ENCODE measurements at regions not wholly inside any gene's neighbourhood (a gene's known extent, or its start where the extent isn't known, plus 50 kb on each side); places are given as distances from the start of the nearest gene placed in this dataset.

DNA sequence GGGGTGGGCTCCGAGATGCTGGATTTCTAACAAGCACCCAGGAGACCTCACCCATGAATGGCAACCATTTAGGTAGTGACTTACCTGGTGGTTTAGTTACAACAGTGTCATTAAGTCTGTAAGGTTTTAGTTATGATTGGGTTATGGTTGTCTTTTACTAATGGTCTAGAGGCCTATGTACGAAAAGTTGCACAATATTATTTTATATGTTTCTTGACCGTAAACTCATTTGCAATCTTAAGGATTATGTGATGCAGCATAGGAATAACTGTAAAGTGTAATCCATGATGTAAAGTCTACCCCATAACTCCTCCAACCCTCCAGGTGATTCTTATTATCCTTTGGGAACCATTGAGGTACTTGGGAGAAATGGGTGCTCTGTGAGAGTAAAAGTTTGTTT lies 155.4 kb upstream of the ZEB2 start:
- no peak for DNase-seq (ENCODE audit: low read depth in 2 of 2)

DNA sequence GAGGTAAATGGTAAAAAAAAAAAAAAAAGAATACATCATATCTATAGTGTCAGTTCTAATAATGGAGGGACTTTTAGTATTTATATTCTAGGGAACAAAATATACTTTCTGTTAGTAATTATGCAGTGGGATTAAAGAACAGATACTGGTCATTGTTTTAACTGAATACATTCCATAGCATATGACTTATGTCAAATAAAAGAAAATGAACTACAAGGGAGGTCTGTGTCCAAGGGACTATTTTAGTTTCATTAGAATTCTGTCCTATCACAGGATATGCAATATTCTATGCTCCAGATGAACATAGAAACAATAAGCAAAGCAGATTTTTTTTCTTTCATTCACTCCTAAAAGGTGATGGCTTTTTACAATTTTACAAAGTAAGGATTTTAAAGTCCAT lies 154.2 kb upstream of the ZEB2 start:
- DNase-seq (ENCODE audit: low read depth in 2 of 2) = no peak

DNA sequence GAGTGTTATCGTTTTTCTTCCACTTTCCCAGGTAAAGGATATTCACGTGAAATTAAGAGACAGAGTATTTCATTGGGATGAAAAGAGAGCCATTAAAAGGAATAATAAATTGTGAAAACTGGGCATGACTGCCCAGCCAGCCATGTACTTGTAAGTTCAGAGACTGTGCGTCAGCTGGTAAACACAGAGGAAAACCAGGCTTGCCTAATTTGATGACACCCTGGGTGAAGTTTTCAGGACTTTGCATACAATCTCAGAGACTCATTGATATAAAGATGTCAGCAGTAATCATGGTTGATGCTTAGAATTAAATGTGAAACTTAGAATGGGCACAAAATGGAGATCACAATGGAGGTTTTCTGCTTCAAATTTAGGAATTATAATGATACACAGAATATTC lies 153.5 kb upstream of the ZEB2 start:
- DNase-seq (ENCODE audit: low read depth in 2 of 2) = no peak

DNA sequence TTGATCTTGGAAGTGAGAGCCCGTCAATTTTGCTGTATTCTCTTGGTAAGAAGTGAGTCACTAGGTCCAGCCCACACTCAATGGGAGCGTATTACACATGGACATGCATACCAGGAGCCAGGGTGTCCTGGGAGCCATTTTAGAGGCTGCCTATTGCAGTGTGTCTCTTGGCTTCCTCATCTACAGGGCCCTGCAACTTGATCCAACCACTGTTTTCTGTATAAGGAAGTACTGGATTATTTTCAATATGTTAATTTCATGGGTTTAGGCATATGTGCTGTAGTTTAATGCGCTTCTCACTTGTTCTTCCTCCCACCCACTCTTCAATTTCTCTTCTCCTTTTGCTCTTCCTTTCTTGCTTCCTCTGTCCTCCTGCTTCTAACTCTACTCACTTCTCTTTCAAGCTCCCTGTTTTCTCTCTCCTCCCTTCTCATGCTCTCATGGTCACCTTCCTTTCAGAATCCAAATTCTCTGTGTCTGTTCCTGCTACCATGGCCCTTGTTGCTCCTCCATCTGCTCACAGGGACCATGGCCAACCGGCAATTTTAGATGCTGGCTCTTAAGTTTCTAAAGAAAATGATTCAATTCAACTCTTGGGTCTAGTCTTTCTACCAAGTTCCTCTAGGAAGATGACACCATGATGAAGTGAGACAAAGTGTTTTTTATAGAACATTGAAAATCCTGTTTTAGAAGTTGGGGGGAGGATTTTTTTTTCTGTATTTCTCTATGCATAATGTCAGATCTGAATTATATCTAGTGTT lies 152.0 kb upstream of the ZEB2 start:
- no peak for DNase-seq (ENCODE audit: low read depth in 2 of 2)

DNA sequence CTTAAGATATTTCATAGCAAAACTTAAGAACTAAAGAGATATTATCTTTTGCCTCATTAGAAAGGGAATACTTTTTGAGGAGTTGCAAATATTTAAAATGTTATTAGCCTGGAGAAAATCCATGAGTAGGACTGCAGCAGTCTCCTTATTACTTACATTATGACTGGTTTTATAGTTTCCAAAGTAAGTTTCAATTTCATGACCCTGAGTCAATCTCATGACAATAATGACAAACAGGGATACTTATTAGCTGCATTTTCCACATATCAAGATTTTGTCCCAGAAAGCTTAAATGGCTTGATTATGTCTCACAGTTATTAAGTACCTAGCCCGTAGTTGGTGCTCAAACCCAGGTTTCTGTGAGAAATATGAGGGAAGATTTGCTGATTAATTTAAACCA lies 150.8 kb upstream of the ZEB2 start:
- DNase-seq (ENCODE audit: low read depth in 2 of 2) = no peak

DNA sequence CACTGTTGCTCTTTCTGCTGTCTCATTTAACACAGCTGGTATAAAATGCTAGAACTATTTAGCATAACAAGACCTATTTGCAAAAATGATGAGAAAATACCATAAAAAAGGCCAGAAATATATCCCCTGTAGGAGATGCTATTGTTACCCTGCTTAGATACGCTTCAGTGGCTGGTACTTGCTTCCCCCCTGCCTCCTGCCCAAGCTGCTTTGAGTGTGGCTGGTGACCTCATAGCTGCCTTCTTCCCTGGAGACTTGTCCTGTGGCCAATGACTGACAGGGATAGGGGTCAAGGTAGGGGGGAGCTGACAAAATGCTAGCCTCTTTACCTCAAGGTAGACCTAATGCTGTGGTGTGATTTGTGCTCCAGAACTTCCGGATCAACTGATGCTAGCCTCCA lies 150.2 kb upstream of the ZEB2 start:
- no peak for DNase-seq (ENCODE audit: low read depth in 2 of 2)

DNA sequence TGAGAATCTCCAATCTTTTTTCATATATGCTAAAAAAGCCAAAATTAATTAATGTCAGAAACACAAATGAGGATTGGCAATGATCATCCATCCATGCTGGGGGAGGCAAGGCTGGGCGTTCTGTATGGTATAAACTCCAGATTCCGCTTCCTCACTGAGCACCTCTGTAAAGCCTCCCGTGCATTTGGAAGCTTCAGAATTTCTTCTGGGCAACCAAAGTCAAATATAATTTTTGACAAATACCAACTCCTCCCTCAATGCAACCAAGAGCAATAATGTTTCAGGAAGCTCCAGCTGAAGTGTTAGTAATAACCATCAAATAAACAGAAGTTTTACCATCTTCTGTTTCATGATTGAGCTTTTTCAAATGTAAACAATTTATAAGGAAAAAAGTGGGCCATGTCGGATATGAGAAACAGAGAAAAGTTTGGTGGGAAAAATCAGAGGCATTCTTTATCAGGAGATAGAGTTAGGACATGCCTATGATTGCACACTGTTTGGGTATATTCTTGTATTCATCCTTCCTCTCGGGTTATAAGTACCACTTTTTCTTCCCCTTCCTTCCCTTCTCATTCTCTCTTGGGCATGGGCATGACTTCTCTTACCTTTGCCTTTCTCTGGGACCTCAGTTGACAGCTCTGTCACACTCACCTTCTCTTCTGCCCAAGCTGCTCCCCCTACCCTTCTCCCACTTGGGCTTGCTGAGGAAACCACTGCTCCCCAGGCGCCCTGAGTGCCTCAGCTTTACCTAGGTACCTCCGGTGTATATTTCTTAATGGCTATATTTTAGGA lies 149.5 kb upstream of the ZEB2 start:
- DNase-seq (ENCODE audit: low read depth in 2 of 2) = no peak

DNA sequence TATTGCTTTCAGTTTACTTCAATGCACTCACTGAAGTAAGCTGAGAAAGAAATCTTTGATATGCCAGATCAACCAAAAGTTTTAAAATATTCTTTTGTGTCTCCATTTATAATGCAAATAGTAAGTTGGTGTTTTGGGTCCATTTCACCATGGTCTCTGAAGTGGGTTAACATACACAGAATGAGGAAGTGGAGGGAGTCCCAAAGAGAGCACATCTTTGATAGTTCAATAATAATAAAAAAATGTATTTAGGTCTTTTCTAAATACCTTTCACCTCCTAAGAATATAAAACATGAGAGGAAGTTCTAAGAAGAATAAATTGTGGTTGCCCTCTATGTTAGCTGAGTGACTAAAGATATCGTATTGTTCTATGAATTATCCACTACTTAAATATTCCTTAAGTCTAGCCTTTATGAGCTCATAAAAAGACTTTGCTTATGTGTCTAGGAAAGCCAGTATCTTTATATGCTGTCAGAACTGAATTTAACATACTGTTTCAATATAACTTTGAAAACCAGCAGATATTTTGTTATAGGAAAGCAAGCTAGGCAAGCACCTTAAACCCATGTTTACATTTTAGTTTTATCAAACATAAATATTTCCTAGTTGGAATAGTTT lies 148.7 kb upstream of the ZEB2 start:
- DNase-seq (ENCODE audit: low read depth in 2 of 2) = no peak

DNA sequence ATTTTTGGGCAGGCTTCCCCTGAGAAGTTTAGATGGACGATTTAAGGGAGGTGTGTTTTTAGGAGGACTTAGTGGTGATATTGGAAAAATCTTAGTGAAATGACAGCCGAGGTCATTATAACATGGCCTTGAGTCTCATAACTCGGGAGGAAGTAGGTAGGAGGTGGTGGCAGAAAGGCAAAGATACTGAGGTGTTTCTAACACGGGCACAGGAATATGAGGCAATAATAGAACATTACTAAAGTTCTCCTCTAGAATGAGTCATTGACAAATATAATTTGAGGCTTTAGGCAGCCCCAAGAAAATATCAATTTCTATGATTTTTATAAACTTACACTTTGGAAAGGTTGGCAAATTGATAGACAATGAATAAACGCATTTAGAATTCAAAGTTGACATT lies 146.1 kb upstream of the ZEB2 start:
- DNase-seq (ENCODE audit: low read depth in 2 of 2) = no peak

DNA sequence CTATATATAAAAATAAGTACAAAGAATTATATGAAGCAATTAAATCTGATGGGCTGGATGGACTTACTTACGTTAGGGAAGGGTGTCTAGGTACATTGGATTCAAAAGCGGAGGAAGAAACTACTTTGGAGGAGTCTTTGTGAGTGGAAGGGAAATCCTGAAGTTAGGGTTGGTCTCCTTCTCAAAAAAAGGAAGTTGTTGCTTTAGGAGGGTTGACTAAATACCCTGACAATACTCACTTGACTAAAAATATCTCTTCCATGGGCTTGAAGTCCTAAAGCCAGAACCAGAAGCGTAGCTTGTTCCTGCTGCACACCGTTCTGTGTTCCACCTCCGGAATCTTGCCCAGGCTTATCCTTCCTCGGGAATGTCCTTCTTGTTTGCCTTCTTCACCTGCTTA lies 143.3 kb upstream of the ZEB2 start:
- no peak for DNase-seq (ENCODE audit: low read depth in 2 of 2)

DNA sequence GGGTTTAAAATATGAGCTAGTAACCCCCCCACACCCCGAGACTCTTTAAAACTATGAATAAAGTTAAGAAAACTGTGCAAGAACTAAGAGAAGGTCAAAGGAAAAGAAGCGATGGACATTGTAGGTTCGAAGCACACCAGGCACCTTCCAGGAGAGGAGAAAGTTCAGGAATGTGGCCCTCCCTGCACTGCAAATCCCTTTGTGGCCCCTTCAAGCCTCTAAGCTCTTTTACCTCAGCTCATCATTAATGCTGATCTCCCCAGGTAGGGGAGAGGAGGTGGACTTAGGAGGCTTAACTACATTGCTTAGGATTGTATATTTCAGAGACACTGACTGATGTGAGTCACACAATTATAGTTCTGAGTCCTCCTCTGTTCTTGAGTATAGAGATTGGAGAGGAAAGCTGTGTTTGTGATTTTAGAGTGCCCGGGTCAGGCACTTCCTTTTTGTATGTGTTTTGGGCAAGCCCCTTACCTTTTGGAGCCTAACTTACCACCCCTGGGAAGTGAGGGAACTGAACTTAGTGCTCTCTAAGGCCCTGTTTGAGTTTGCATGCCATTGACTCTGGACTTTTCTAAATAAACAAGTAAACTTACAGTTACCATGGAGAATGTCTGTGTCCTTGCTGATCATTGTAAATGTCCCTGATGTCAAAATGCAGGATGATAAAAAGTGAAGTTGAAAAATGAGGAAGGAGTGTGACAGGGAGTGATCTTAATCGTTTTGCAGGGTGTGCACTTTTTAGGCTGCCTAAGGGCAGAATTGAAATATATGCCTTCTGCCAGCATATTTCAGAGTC lies 140.8 kb upstream of the ZEB2 start:
- DNase-seq (ENCODE audit: low read depth in 2 of 2) = no peak

DNA sequence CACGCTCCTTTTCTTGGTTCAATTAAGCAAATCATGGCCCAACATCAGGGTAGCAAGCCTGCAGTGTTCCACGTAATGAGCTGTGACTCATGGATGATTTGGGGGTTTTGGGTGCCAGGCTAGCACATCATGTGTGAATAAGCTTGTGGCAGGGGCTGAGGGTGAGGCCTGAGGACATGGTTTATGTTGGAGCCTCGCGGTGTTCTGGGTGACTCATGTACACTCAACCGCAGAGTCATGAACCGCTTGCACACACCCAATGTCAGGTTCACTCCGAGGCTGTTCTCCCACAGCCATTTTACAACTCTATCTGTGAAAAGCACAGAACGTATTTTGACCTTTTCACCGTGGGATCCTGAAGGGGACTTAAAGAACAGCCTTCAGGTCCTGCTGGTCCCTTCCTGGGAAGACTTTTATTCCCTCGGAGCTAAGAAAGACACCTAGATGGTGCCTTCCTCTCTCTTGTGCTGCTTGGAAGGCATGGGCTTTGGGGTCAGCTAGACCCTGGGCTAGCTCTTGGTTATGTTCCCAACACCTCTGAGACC lies 139.9 kb upstream of the ZEB2 start:
- DNase-seq (ENCODE audit: low read depth in 2 of 2) = peak; percentile 18 to 20

DNA sequence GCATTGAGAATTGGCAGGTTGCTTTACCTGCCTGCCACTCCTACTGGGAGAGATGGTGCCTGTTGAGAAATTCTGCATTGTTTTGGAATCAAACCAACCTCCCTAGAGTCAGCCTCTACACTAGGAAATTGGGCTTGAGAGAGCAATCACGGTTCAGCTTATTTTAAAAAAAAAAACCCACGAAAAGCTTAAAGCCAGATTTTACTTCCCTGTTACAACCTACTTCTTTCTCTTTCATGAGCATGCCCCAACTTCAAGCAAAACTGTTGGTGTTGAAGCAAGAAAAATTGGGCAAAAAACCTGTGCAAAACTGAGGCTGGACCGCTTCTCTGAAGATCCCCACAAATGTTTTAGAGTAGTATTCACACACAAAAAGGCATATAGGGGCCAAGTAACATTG lies 134.6 kb upstream of the ZEB2 start:
- DNase-seq (ENCODE audit: low read depth in 2 of 2) = no peak

DNA sequence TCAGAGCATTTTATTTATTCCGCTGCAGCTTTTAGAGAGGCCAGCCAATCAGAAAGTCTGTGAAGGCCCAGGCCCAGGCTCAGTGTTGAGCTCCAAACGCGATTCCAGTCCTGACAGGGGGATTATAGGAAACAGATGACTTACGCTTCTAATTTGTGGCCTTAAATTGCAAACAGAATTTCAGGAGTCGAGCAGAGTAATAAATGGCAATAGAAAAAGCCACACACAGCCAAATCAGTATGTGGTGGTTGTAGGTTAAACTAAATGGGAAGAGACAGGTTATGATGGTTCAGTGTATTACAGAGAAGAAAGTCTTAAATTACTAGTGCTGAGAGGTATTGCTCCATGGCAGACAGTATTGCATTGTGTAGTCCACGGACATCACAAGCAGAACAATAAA lies 131.0 kb upstream of the ZEB2 start:
- no peak for DNase-seq (ENCODE audit: low read depth in 2 of 2)

DNA sequence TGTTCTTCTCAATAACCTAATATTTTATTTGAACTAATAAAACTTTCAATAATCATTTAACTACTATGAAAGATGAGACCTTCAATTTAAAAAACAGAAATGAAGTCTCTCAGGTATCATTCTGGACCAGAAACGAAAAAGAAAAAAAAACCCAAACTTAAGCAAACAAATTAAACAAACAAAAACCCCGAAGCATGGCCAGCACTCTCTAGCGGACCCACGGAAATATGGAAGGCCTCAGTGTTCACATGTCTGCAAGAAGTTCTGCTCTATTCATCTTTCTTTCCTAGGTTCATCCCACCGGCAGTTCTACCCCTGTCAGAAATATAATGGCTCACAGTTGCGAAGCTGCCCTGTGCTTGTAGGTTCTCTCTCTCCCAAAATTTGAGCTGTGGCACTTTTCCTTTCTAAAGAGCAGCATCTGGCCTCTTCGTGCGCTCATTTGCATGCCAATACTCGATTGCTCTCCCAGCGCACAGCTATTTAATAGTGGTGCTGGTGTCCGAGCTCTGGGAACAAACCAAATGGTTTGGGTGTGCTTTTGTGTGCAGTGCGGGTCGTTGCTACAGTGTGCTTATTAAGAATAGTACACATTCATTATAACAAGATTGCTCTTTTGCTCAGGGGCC lies 129.0 kb upstream of the ZEB2 start:
- no peak for DNase-seq (ENCODE audit: low read depth in 2 of 2)

DNA sequence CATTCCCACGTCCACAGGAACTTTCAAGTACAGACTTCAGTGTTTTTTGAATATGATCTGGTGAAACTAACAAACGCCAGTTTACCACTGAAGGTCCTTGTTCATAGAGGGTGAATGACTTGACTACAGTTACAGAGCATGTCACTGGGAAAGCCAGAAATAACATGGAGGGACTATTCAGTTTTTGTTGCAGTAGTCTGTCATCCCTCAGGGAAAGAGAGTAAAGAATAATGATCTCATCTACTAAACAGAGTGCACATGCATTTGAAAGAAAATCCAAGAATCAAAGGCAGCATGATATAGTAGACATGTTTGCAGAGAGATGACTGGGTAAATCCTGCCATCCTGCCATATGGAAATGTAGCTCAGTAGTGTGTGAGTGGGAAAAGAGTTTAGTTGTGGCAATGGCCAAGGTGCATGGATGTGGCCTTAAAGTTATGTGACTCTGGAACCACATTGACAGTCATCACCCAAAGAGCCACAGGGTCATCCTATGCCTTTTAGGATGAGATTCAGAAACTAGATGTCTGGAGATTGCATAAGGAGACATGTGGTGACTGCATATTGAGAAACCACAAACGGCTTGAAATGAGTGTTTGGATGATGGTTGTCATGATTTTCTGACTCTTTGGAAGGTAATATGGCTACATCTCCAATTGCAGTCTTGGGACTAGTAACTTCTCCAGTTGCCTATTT lies 125.3 kb upstream of the ZEB2 start:
- DNase-seq (ENCODE audit: low read depth in 2 of 2) = no peak

DNA sequence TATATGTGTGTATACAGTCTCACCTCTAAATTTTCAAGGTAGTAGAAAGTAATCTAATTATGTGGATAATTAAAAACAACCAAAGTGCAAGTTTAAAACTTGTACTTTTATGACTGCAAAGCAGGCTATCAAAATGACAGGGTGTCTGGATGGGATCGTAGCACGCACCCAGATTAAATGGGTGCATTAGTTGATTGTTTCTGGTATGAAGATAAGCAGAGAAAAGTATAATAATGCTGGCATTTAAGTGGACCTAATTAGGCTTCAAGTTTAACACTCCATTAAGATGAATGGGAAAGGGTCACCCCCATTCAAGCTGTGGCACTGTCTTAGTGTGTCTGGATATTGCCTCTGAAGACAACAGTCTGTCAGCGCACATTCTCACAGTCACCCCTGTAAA lies 124.6 kb upstream of the ZEB2 start:
- DNase-seq (ENCODE audit: low read depth in 2 of 2) = no peak

DNA sequence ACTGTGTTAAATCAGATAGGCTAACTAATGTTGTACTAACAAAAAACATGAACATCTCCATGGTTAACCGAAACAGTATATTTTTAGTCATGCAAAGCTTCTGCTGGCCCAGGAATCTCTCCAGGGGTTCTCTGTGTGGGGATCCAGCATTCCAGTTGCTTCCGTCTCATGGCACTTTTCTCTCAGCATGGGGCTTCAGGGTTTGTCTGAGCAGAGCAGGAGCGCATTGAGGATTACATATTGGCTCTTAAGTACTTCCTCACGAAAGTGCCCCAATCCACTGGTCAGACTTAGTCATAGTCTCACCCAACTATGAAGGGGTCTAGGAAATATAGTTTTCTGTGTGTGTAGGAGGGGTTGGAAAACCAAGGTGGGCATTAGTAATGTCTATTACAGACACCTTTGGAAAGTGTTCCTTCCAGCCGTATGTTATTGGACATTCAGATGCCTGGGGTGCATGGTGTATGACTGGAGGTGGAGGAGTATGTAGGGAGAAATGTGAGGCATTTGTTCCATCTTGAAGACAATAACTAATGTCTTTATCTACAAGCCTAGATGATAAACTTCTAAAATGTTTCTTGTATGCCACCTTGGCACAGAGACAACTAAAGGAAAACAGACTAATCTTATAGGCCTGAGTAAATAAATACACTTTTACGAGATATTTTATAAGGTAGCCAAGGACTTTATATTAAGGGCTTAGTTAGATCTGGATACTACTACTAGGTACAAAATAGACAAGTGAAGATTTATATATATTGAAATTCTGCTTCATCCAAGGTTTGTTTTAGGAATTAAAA lies 123.8 kb upstream of the ZEB2 start:
- no peak for DNase-seq (ENCODE audit: low read depth in 2 of 2)

DNA sequence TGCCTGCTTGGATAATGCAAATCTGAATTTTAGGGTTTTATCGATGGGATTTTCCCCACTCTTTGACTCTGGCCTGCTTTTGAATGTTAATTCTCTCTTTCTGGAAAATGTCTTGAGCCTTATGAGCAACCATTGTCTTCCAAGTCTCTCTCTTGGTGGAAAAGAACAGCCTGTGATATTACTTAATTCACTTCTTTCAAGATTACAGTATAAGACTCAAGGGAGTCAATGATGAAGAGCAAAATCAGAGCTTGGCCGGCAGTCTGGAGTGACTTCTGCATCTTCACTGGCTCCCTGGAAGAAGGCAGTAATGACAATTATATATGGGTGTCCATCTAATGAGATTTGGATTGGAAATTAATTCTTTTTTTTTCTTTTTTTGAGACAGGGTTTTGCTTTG lies 122.9 kb upstream of the ZEB2 start:
- DNase-seq (ENCODE audit: low read depth in 2 of 2) = no peak

DNA sequence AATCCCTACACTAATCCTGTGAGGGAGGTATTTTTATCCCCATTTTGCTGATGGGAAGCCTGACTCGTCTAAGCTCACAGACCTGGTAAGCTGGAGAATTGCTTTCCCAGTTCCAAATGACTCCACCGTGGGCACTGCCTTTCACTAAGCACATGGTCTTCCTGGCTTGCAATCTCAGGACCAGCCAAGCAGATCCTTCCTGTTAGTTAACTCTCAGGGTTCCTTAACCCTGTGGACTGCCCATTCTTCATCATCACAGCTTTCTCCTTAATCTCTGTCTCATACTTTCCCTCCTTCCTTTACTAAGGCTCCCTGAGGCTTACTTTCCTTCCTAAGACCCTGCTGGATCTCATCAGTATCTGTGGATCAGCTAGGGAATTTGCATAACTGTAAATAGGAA lies 122.2 kb upstream of the ZEB2 start:
- DNase-seq (ENCODE audit: low read depth in 2 of 2) = no peak
